GM12875 (cell line): ENCODE measurements at regions not wholly inside any gene's neighbourhood (a gene's known extent, or its start where the extent isn't known, plus 50 kb on each side); places are given as distances from the start of the nearest gene placed in this dataset.

ENCODE experiments used
- H3K4me3 ChIP-seq: one replicate; pipeline ENCODE4 v1.5.1; 2011; ENCODE audit warnings: low read depth, low read length, control low read depth
- CTCF ChIP-seq: IDR thresholded peaks from 2 replicates; pipeline ENCODE4 v1.5.1; 2011; ENCODE audit warnings: low read depth, mild to moderate bottlenecking, control low read depth, inconsistent platforms, low read length, moderate library complexity, borderline replicate concordance; ENCODE audit not compliant: insufficient read depth

GRCh38 chr10:78813526-78813925 lies 255.2 kb upstream of the ZMIZ1 start:
- no peak overlapping the region for H3K4me3 ChIP-seq
- TF ChIP-seq CTCF = no peak

GRCh38 chr10:78813998-78814399 lies 254.8 kb upstream of the ZMIZ1 start:
- no peak for TF ChIP-seq CTCF
- no peak overlapping the region for H3K4me3 ChIP-seq

- TF ChIP-seq CTCF = no peak
- H3K4me3 ChIP-seq = no peak overlapping the region
These were observed 254.4 kb upstream of the ZMIZ1 start for GRCh38 chr10:78814407-78814806.

- TF ChIP-seq CTCF = no peak
- H3K4me3 ChIP-seq = no peak overlapping the region
These were observed 252.9 kb upstream of the ZMIZ1 start for GRCh38 chr10:78815702-78816334.

GRCh38 chr10:78817361-78817760 lies 251.4 kb upstream of the ZMIZ1 start:
- TF ChIP-seq CTCF = no peak
- no peak overlapping the region for H3K4me3 ChIP-seq

- no peak for TF ChIP-seq CTCF
- H3K4me3 ChIP-seq = no peak overlapping the region
These were observed 251.0 kb upstream of the ZMIZ1 start for GRCh38 chr10:78817804-78818203.

- no peak overlapping the region for H3K4me3 ChIP-seq
- TF ChIP-seq CTCF = no peak
These were observed 249.3 kb upstream of the ZMIZ1 start for GRCh38 chr10:78819361-78820006.
